ENCODE measurements at regions not wholly inside any gene's neighbourhood (a gene's known extent, or its start where the extent isn't known, plus 50 kb on each side); places are given as distances from the start of the nearest gene placed in this dataset.

DNA sequence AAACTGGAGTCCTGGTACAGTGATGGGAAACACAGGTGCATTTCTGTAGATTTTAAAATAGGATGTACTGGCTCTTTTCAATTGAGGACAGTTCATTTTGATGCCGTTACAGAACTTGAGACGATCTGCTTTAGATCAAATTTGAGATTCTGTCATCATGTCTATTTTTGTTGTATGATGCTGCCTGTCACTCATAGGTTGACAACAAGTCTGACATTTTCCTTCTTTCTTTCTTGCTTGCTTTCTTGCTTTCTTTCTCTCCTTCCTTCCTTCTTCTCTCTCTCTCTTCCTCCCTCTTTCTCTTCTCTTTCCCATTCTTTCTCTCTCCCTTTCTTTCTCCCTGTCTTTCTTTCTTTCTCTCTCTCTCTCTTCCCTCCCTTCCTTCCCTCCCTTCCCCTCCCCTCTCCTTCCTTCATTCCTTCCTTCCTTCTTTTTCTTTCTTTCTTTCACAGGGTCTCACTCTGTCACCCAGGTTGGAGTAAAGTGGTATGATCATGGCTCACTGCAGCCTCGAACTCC is 152.6 kb upstream of the SGK1 start:
- peaks cover 4% of the 10 kb centered on the region for H3K4me1 Mint-ChIP-seq
- TF ChIP-seq EZH2 (IDR thresholded peaks at IDR 0.05), result no peak
- TF ChIP-seq, protein P1, sequence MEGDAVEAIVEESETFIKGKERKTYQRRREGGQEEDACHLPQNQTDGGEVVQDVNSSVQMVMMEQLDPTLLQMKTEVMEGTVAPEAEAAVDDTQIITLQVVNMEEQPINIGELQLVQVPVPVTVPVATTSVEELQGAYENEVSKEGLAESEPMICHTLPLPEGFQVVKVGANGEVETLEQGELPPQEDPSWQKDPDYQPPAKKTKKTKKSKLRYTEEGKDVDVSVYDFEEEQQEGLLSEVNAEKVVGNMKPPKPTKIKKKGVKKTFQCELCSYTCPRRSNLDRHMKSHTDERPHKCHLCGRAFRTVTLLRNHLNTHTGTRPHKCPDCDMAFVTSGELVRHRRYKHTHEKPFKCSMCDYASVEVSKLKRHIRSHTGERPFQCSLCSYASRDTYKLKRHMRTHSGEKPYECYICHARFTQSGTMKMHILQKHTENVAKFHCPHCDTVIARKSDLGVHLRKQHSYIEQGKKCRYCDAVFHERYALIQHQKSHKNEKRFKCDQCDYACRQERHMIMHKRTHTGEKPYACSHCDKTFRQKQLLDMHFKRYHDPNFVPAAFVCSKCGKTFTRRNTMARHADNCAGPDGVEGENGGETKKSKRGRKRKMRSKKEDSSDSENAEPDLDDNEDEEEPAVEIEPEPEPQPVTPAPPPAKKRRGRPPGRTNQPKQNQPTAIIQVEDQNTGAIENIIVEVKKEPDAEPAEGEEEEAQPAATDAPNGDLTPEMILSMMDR (IDR thresholded peaks at IDR 0.05), result no peak
- no peak for TF ChIP-seq EZH2phosphoT487 (IDR thresholded peaks at IDR 0.05)
- H3K27ac Mint-ChIP-seq, result no peak overlapping the region
- H3K27me3 Mint-ChIP-seq (ENCODE audit: insufficient read depth, low read depth), result peaks cover 3% of the 10 kb centered on the region
- H3K9ac ChIP-seq, result no peak overlapping the region
- no peaks in the 10 kb centered on the region for H3K9me3 ChIP-seq (ENCODE audit: low read depth)
- no peak for DNase-seq (ENCODE audit: low spot score)
- H3K27me3 ChIP-seq, result no peaks in the 10 kb centered on the region
- peaks cover 42% of the 10 kb centered on the region for H3K4me1 ChIP-seq
- no peak overlapping the region for H2AFZ ChIP-seq (replicated peaks)
- H3K9me3 Mint-ChIP-seq, result no peaks in the 10 kb centered on the region
- no peaks in the 10 kb centered on the region for H3K79me2 ChIP-seq (ENCODE audit: low read depth)
- no peaks in the 10 kb centered on the region for H4K20me1 ChIP-seq (ENCODE audit: low read depth)
- H3K4me2 ChIP-seq, result no peak overlapping the region
- H3K4me3 ChIP-seq, result no peak overlapping the region
- H3K36me3 Mint-ChIP-seq, result no peaks in the 10 kb centered on the region
- no peaks in the 10 kb centered on the region for H3K36me3 ChIP-seq
- no peak overlapping the region for H3K4me3 Mint-ChIP-seq
- H3K27ac ChIP-seq, result no peak overlapping the region
- H3F3A ChIP-seq (ENCODE audit: low read depth), result no peaks in the 10 kb centered on the region

DNA sequence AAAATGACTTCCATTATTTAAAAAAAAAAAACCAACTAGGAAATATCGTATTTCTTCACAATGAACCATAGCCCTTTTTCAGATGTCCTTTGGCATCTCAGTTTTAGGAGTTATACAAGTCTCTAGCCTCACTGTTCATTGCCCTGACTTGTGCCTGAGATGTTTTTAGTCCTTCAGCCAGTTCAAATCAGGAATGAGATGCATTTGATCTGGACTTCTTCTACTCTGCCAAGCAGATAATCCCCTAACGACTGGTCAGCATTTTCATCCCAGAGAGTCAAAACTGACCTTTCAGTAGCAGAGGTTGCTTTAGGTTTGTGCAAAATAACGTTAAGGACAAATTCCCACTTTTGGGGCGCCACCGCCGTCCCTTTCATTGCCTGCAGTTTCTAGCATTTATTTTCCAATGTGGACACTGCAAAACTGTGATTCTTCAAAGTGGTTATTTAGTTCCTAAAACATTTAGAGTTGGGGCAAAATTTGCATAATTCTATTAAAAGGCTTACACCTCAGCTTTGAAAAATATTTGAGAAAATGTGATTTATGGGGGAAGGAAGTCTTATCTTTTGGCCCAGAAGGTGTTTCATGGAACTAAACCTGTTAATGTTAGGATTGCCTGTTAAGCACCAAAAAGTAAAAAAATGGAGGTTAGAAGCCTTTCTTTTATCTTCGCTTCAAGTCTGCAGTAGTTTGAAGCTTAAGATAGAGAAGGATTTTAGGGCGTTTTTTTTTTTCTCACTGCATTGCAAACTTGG is 152.0 kb upstream of the SGK1 start:
- Histone ChIP-seq H3K9ac (no peak overlapping the region), H3K4me2 (peak overlapping the region; percentile 33), H3K79me2 (ENCODE audit: low read depth) (no peaks in the 10 kb centered on the region), H4K20me1 (ENCODE audit: low read depth) (no peaks in the 10 kb centered on the region), H3K4me3 (no peak overlapping the region), H3K27me3 (no peaks in the 10 kb centered on the region), H2AFZ (replicated peaks) (peak overlapping the region; percentile 54), H3K4me1 (peaks cover 42% of the 10 kb centered on the region), H3K9me3 (ENCODE audit: low read depth) (no peaks in the 10 kb centered on the region), H3K27ac (no peak overlapping the region), H3F3A (ENCODE audit: low read depth) (no peaks in the 10 kb centered on the region), H3K36me3 (no peaks in the 10 kb centered on the region)
- Mint-ChIP-seq H3K27ac (no peak overlapping the region), H3K9me3 (no peaks in the 10 kb centered on the region), H3K36me3 (no peaks in the 10 kb centered on the region), H3K27me3 (ENCODE audit: insufficient read depth, low read depth) (peaks cover 3% of the 10 kb centered on the region), H3K4me1 (peaks cover 4% of the 10 kb centered on the region), H3K4me3 (no peak overlapping the region)
- DNase-seq (ENCODE audit: low spot score), result peak; percentile 22
- TF ChIP-seq EZH2phosphoT487 (IDR thresholded peaks at IDR 0.05) (no peak), EZH2 (IDR thresholded peaks at IDR 0.05) (no peak)
- TF ChIP-seq, protein P1 (IDR thresholded peaks at IDR 0.05), result no peak

DNA sequence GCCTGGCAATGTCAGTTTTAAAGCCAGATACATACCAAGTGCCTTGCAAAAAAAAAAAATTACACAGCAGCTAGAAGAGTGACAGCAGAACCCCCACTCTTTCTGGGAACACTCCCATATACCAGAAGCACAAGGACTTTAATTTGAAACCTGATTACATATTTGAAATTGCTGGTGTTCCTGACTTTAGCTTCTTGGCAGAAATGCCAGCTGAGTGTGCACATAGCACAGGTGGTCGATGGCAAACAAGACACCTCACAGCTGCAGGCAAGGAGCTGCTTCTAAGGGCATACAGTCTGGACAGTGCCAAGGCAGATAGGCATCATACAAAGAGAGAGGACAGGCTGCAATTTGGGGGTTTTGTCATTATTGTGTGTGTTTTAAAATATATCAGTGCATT is 150.7 kb upstream of the SGK1 start:
- no peaks in the 10 kb centered on the region for H3K36me3 Mint-ChIP-seq
- peaks cover 3% of the 10 kb centered on the region for H3K27me3 Mint-ChIP-seq (ENCODE audit: insufficient read depth, low read depth)
- H3K9me3 Mint-ChIP-seq, result no peaks in the 10 kb centered on the region
- no peak overlapping the region for H3K4me3 Mint-ChIP-seq
- Histone ChIP-seq H3K36me3 (no peaks in the 10 kb centered on the region), H3K4me1 (peaks cover 38% of the 10 kb centered on the region), H3K27me3 (no peaks in the 10 kb centered on the region), H3K79me2 (ENCODE audit: low read depth) (no peaks in the 10 kb centered on the region), H3K4me2 (no peak overlapping the region), H3K9me3 (ENCODE audit: low read depth) (no peaks in the 10 kb centered on the region), H3K9ac (no peak overlapping the region), H3F3A (ENCODE audit: low read depth) (no peaks in the 10 kb centered on the region), H4K20me1 (ENCODE audit: low read depth) (no peaks in the 10 kb centered on the region), H2AFZ (replicated peaks) (no peak overlapping the region), H3K27ac (no peak overlapping the region), H3K4me3 (no peak overlapping the region)
- peaks cover 7% of the 10 kb centered on the region for H3K4me1 Mint-ChIP-seq
- H3K27ac Mint-ChIP-seq, result no peak overlapping the region
- TF ChIP-seq, protein P1 (IDR thresholded peaks at IDR 0.05), result no peak
- TF ChIP-seq EZH2phosphoT487 (IDR thresholded peaks at IDR 0.05) (no peak), EZH2 (IDR thresholded peaks at IDR 0.05) (no peak)
- DNase-seq (ENCODE audit: low spot score), result no peak

Data from neural progenitor cell (in vitro differentiated cells).